Muscle of leg (tissue), 3 donors: ENCODE measurements at regions not wholly inside any gene's neighbourhood (a gene's known extent, or its start where the extent isn't known, plus 50 kb on each side); places are given as distances from the start of the nearest gene placed in this dataset.

Experiments
- DNase-seq: peaks from one replicate; pipeline ENCODE4 v3.0.0; 2013
- H3K27ac ChIP-seq: one replicate; pipeline ENCODE4 v1.5.1; 2013; ENCODE audit warnings: mild to moderate bottlenecking, low read length, control low read depth
- H3K27me3 ChIP-seq: one replicate; pipeline ENCODE4 v1.6.1; 2013; ENCODE audit warnings: low read length; ENCODE audit not compliant: control insufficient read depth, insufficient read depth
- H3K36me3 ChIP-seq: one replicate; pipeline ENCODE4 v1.6.1; 2013; ENCODE audit warnings: low read length; ENCODE audit not compliant: control insufficient read depth, insufficient read depth
- H3K4me1 ChIP-seq: one replicate; pipeline ENCODE4 v1.6.1; 2013; ENCODE audit warnings: low read length; ENCODE audit not compliant: control insufficient read depth, insufficient read depth
- H3K4me3 ChIP-seq: one replicate; pipeline ENCODE4 v1.5.1; 2013; ENCODE audit warnings: low read length, control low read depth
- H3K9me3 ChIP-seq: replicated peaks from 2 replicates; pipeline ENCODE4 v1.6.1; 2013; ENCODE audit warnings: low read depth, low read length; ENCODE audit not compliant: control insufficient read depth
- WGBS: methylation state at CpG from one replicate; pipeline ENCODE4 v1.1.5; 2013; ENCODE audit warnings: missing lambda C conversion rate; ENCODE audit not compliant: insufficient coverage; 5-methylcytosine and 5-hydroxymethylcytosine counted together

- WGBS: 89% methylated on average over 3 of the region's 3 CpGs
- H3K27ac ChIP-seq: no peak overlapping the region
- no peak for DNase-seq
- no peaks in the 10 kb centered on the region for H3K27me3 ChIP-seq
- H3K4me3 ChIP-seq: no peak overlapping the region
- no peaks in the 10 kb centered on the region for H3K4me1 ChIP-seq
- H3K9me3 ChIP-seq: no peaks in the 10 kb centered on the region
- no peaks in the 10 kb centered on the region for H3K36me3 ChIP-seq
These were observed 77.0 kb upstream of the MAP1B start for GRCh38 chr5:72030237-72030636.

GRCh38 chr5:72032788-72033187, 74.5 kb upstream of the MAP1B start:
- no CpG with 5 or more reads among the region's 4 CpGs for WGBS
- Histone ChIP-seq H3K4me1 (no peaks in the 10 kb centered on the region), H3K27ac (no peak overlapping the region), H3K9me3 (no peaks in the 10 kb centered on the region), H3K36me3 (no peaks in the 10 kb centered on the region), H3K4me3 (no peak overlapping the region), H3K27me3 (no peaks in the 10 kb centered on the region)
- no peak for DNase-seq

GRCh38 chr5:72034770-72035169, 72.5 kb upstream of the MAP1B start:
- DNase-seq: no peak

DNA sequence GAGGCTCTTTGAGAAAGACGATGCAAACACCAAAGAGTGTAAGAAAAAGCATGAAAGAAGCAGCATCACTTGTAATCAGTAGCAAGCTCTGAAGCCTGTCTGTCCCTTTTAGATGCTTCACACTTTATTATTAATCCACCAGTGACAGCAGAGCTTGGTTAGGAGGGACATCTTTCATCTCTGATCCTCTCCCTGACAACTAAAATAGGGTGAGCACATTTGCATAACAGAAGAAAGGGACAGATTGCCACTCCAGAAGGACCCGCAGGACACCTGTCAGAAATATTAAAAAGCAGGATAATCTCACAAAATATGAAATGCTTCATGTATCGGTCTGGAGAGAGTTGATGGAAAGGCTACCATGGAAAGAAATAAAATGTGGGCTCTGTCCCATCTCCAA, 71.4 kb upstream of the MAP1B start:
- Histone ChIP-seq H3K4me3 (no peak overlapping the region), H3K27ac (no peak overlapping the region)

More at GRCh38 chr5:72034770-72035169, 72.5 kb upstream of the MAP1B start:
- no peaks in the 10 kb centered on the region for H3K27me3 ChIP-seq
- H3K27ac ChIP-seq: no peak overlapping the region
- H3K9me3 ChIP-seq: no peaks in the 10 kb centered on the region
- no peak overlapping the region for H3K4me3 ChIP-seq
- H3K36me3 ChIP-seq: no peaks in the 10 kb centered on the region
- WGBS: no CpG with 5 or more reads among the region's 4 CpGs
- H3K4me1 ChIP-seq: no peaks in the 10 kb centered on the region

GRCh38 chr5:72036951-72037350, 70.3 kb upstream of the MAP1B start:
- WGBS: no CpG with 5 or more reads among the region's 3 CpGs
- Histone ChIP-seq H3K27ac (no peak overlapping the region), H3K4me3 (no peak overlapping the region), H3K36me3 (no peaks in the 10 kb centered on the region), H3K9me3 (no peaks in the 10 kb centered on the region), H3K4me1 (no peaks in the 10 kb centered on the region), H3K27me3 (no peaks in the 10 kb centered on the region)
- no peak for DNase-seq

More for the DNA sequence above, 71.4 kb upstream of the MAP1B start:
- no peaks in the 10 kb centered on the region for H3K4me1 ChIP-seq
- H3K36me3 ChIP-seq: no peaks in the 10 kb centered on the region
- H3K9me3 ChIP-seq: no peaks in the 10 kb centered on the region
- no peak for DNase-seq
- WGBS: no CpG with 5 or more reads among the region's 3 CpGs
- no peaks in the 10 kb centered on the region for H3K27me3 ChIP-seq

- no peak overlapping the region for H3K27ac ChIP-seq
- no peaks in the 10 kb centered on the region for H3K27me3 ChIP-seq
- H3K4me1 ChIP-seq: no peaks in the 10 kb centered on the region
- no peaks in the 10 kb centered on the region for H3K36me3 ChIP-seq
- no peak overlapping the region for H3K4me3 ChIP-seq
- DNase-seq: no peak
- no peaks in the 10 kb centered on the region for H3K9me3 ChIP-seq
These were observed 66.8 kb upstream of the MAP1B start for GRCh38 chr5:72040513-72040912.

- H3K27ac ChIP-seq: no peak overlapping the region
These were observed 65.6 kb upstream of the MAP1B start for GRCh38 chr5:72041654-72042053.

GRCh38 chr5:72042097-72042496, 65.2 kb upstream of the MAP1B start:
- H3K9me3 ChIP-seq: no peaks in the 10 kb centered on the region
- no peak overlapping the region for H3K27ac ChIP-seq
- H3K4me1 ChIP-seq: no peaks in the 10 kb centered on the region
- H3K36me3 ChIP-seq: no peaks in the 10 kb centered on the region
- DNase-seq: no peak
- no peaks in the 10 kb centered on the region for H3K27me3 ChIP-seq
- no CpG with 5 or more reads among the region's 1 CpG for WGBS
- H3K4me3 ChIP-seq: no peak overlapping the region

More at GRCh38 chr5:72041654-72042053, 65.6 kb upstream of the MAP1B start:
- no peaks in the 10 kb centered on the region for H3K9me3 ChIP-seq
- DNase-seq: no peak
- H3K4me1 ChIP-seq: no peaks in the 10 kb centered on the region
- no peaks in the 10 kb centered on the region for H3K36me3 ChIP-seq
- WGBS: no CpG with 5 or more reads among the region's 2 CpGs
- no peaks in the 10 kb centered on the region for H3K27me3 ChIP-seq
- no peak overlapping the region for H3K4me3 ChIP-seq

DNA sequence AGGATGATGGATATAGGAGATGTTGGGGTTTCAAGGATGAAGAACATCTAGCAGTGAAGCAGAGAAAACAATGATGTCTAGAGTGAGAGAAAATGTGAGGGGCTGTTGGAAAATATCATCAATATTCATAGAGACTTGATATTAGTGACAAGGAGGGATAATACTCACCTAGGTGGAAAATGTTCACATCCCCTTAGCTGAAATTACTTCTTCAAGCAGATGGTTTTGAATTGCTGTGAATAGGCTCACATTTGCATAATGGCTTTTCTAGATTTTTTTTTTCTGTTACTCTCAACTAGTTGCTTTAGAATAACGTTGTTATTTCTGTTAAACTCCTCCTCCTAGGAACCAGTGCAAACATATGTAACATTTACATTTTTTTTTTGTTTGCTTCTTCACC, 61.6 kb upstream of the MAP1B start:
- Histone ChIP-seq H3K36me3 (no peaks in the 10 kb centered on the region), H3K27me3 (no peaks in the 10 kb centered on the region), H3K27ac (no peak overlapping the region), H3K9me3 (no peaks in the 10 kb centered on the region), H3K4me3 (no peak overlapping the region), H3K4me1 (no peaks in the 10 kb centered on the region)
- no CpG with 5 or more reads among the region's 1 CpG for WGBS
- no peak for DNase-seq

- DNase-seq: no peak
- WGBS: no CpG with 5 or more reads among the region's 1 CpG
- no peaks in the 10 kb centered on the region for H3K4me1 ChIP-seq
- no peaks in the 10 kb centered on the region for H3K9me3 ChIP-seq
- H3K36me3 ChIP-seq: no peaks in the 10 kb centered on the region
- H3K27ac ChIP-seq: no peak overlapping the region
- no peaks in the 10 kb centered on the region for H3K27me3 ChIP-seq
- H3K4me3 ChIP-seq: no peak overlapping the region
These were observed 61.2 kb upstream of the MAP1B start for GRCh38 chr5:72046106-72046505.

- no peak overlapping the region for H3K27ac ChIP-seq
- H3K36me3 ChIP-seq: no peaks in the 10 kb centered on the region
- WGBS: 40% methylated on average over 1 of the region's 1 CpG
- H3K9me3 ChIP-seq: no peaks in the 10 kb centered on the region
- no peaks in the 10 kb centered on the region for H3K4me1 ChIP-seq
- H3K4me3 ChIP-seq: no peak overlapping the region
- no peak for DNase-seq
- no peaks in the 10 kb centered on the region for H3K27me3 ChIP-seq
These were observed 51.6 kb upstream of the MAP1B start for GRCh38 chr5:72055636-72056035.
